Hematopoietic multipotent progenitor cell treated with erythropoietin and hydrocortisone succinate and interleukin-3 and kit ligand, for 6 days (in vitro differentiated cells): ENCODE measurements at regions not wholly inside any gene's neighbourhood (a gene's known extent, or its start where the extent isn't known, plus 50 kb on each side); places are given as distances from the start of the nearest gene placed in this dataset.
A peak's percentile ranks its signal among the peaks of the same experiment; 100 is the strongest.

Experiments used
- DNase-seq: peaks from one replicate; pipeline ENCODE4 v3.0.0-alpha.2; 2015

DNA sequence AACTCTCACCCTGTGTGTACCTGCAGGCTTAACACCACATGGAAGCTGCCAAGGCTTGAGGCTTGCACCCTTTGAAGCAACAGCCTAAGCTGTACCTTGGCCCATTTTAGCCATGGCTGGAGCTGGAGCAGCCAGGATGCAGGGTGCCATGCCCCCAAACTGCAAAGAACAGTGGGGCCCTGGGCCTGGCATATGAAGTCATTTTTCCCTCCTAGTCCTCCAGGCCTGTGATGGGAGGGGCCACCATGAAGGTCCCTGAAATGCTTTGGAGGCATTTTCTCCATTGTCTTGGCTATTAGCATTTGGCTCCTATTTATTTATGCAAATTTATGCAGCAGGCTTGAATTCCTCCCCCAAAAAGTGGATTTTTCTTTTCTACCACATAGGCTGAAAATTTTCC lies 238.4 kb downstream of the CDCA7 start:
- no peak for DNase-seq

GRCh38 chr2:173596244-173596643 lies 241.6 kb downstream of the CDCA7 start:
- DNase-seq = no peak

GRCh38 chr2:173598525-173598924 lies 243.9 kb downstream of the CDCA7 start:
- no peak for DNase-seq

DNA sequence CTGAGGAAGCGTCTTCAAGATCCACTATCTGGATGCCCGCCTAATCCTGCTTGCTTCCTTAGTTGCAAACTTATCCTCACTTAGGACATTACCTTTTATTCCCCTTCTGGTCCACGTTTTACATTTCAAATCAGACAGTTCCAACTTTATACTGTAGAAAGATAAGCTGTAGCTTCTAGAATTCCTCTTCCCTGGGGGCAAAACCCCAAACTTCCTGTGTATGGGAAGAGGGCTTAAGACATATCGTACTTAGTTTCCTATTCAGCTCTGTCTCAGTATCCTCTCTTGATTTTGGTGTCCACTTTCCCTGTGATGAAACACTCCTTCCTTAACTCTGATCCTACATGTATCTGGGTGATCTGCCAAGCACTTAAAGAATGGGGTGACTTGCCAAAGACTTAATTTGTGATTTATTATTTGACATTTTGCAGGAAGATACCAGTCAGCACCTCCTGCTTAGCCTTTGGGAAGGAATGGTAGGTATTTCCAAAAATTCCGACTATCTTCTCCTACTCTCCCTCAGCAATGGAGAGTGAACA lies 245.2 kb downstream of the CDCA7 start:
- no peak for DNase-seq

DNA sequence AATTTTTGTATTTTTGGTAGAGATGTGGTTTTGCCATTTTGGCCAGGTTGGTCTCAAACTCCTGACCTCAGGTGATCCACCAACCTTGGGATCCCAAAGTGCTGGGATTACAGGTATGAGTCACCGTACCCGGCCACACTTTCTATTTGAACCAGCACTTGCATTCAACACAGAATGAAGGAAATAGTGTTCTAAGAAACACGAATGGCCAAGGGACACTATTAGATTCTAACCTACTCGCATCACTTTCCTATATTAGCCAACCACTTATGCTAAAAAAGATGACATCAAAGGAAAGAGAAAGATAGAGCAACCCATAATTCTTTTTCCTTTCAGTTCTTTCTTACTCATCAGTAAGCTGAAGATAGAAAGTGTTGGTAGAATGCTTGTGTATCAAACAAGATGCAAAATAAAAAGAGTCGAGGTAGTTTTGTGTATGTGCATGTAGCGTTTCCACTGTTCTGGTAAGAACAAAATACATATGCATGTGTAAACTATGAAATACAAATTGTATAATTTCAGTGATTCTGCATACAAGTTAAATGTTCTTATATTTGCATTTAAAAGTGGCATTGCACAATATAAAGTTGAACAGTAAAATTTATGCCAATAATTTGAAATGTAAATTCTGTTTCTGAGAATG lies 247.6 kb downstream of the CDCA7 start:
- no peak for DNase-seq

DNA sequence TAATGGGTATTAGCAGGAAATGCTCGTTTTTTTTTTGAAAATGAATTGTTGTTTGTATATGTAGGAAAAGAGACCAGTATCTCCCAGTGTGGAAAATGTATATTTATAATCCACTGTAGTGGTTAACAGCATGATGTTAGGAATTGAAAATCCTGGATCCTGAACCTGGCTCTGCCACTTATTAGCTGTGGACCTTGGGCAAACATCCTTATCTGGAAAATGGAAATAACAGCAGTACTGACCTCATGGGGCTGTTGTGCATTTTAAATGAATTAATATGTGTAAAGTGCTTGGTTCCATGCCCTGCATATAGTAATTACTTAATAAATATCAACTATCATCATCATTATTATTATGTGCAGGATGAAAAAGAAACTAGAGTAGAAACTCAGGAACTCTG lies 251.3 kb downstream of the CDCA7 start:
- no peak for DNase-seq

GRCh38 chr2:173606619-173607248 lies 252.1 kb downstream of the CDCA7 start:
- no peak for DNase-seq

GRCh38 chr2:173607606-173608311 lies 253.1 kb downstream of the CDCA7 start:
- DNase-seq = peak; percentile 2

DNA sequence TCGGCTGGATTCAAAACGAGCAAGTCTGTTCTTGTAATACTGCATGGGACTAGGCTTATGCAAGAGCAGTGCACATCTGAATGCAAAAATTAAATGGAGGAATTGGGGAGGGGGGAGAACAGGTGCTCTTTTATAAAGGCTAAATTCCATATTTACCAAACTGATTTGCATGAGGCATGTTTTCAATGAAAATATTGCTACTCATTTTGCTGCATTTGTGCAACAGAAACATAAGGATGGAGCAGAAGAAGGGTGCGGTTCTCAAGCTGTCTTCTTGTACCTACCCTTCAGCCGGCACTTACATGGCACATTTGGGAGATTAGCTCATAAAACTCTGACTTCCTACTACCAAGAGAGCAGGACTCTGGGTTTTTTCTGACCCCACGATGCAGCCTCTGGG lies 256.4 kb downstream of the CDCA7 start:
- DNase-seq = no peak

DNA sequence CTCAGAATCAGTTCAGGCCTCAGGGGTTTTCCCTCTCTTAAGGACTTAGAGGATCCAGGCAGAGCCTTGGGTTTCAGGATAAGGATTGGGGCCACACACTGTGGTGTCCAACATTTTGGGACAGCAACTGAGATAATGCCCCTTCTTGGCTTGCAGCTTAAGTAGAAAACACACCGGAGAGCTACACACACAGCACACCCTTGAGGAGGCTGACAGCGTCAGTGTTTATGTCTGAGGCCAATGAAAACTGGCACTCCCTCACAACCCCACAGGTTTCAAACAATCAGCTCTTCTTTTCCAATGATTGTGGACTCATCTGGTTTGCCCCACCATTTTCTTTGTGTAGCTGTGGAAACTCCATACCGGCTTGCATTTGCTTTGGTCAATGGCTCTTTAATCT lies 257.7 kb downstream of the CDCA7 start:
- no peak for DNase-seq

DNA sequence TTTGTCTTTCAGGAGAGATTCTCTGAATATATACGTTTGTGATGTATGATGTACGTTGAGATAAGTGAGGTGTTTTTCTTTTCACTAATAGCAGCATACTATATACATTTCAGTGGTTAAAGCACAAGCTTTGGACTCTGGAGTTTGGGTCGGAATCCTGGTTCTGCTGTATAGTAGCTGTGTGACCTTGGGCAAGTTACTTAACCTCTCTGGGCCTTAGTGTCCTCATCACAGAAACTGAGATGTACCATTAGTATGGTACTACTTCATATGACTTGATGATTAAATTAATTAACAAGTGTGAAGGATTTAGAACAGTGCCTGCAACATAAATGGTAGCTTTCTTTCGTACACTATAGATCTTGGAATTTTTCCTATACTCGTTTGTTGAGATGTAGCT lies 258.7 kb downstream of the CDCA7 start:
- DNase-seq = no peak

- DNase-seq = no peak
These were observed 259.7 kb downstream of the CDCA7 start for GRCh38 chr2:173614265-173614930.

DNA sequence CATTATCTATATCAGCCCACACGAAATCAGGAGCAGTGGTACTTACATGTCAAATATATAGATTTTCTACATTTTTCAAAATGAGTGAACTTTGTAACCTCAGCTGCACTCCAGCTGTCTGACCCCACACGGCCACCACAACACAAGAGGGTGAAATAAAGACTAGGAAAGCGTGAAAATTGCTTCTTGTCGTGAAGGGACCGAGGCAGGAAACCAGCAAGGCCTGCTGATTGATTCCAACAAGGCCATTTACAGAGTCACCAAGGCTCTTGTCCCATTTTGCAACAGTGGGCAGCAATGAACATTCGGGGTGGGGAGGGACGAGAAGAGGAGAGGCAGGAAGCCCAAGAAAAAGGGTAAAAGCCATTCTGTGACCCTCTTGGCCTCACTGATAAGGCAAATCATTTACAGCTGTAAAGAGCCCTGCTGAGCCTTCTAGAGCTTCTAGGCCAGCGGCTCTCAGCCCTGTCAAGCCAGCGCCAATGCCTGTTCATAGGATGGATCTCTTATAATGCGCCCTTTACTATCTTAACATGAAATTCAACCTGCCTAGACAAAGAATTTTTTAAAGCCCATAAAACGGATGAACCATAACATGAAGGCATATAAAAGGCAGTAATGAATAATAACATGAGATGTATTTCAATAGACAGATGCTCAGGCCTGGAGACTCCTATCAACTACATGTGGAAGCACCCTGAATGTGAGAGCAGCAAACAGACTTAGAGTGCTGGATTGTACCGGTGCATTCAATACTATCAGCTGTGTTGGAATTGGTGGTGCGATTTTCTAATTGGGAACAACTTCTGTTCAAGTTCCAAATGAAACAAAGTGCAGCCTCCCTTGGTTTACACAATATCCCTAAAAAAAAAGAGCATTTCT lies 269.0 kb downstream of the CDCA7 start:
- DNase-seq = no peak

GRCh38 chr2:173625315-173625714 lies 270.6 kb downstream of the CDCA7 start:
- no peak for DNase-seq

DNA sequence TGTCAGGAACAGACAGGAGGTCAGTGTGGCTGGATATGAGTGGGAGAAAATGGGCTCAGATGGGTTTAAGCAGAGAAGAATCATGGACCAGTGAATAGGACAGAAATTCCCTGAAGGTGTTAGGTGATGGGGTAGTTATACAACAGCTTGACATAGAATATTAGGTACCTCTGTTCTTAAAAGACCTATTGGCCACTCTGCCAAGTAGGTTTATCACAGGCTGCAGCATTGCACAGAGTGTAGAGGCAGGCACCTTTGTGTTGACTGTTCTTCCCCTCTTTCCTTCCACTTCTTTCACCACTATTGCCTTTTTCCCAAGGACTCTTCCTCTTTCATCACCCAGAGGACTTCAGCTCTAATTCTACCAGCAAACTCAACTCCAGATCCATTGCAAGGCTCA lies 274.4 kb downstream of the CDCA7 start:
- no peak for DNase-seq

DNA sequence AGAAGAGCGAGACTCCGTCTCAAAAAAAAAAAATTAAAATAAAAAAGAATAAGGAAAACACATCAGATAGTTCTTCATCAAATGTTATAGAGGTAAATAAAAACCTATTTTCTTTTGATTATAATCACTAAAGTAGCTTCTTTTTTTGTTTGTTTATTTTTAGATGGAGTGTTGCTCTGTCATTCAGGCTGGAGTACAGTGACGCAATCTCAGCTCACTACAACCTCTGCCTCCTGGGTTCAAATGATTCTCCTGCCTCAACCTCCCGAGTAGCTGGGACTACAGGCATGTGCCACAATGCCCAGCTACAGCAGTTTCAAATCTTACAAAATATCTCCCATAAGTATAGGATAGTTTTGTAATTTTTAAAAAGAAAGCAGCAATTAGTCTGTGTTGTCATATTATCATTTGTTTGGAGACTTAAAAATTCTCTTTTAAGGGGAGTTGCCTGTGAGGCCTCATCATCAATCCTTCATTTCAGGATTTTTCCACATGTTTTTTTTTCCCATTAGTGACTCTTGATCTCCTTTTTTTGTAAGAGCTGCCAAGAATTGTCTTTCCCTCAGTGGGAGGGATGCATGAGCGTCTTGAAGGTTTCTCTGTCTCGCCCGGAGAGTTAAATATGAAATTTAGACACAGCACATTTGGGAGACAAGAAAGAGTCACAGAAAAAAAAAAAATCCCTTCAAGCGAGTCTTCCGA lies 275.9 kb downstream of the CDCA7 start:
- DNase-seq = no peak

DNA sequence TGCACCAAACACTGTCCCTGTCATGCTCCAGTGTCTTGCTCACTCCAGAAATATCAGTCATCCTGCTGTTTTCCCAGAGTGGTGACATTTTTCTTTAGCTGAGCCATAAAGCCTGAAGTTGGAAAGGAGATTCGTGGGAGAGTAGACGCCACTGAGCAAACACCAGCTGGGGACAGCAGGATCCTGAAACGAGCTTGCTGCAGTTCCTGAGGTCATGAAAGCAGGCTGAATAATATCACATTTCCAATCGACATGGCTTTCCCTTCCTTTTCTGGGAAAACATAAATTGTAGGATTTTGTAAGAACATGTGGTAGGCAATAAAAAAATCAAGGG lies 276.4 kb downstream of the CDCA7 start:
- no peak for DNase-seq

- DNase-seq = no peak
These were observed 289.5 kb downstream of the CDCA7 start for GRCh38 chr2:173644146-173644545.

- no peak for DNase-seq
These were observed 293.1 kb downstream of the CDCA7 start for GRCh38 chr2:173647681-173648311.

GRCh38 chr2:173648816-173649215 lies 294.1 kb downstream of the CDCA7 start:
- DNase-seq = no peak

DNA sequence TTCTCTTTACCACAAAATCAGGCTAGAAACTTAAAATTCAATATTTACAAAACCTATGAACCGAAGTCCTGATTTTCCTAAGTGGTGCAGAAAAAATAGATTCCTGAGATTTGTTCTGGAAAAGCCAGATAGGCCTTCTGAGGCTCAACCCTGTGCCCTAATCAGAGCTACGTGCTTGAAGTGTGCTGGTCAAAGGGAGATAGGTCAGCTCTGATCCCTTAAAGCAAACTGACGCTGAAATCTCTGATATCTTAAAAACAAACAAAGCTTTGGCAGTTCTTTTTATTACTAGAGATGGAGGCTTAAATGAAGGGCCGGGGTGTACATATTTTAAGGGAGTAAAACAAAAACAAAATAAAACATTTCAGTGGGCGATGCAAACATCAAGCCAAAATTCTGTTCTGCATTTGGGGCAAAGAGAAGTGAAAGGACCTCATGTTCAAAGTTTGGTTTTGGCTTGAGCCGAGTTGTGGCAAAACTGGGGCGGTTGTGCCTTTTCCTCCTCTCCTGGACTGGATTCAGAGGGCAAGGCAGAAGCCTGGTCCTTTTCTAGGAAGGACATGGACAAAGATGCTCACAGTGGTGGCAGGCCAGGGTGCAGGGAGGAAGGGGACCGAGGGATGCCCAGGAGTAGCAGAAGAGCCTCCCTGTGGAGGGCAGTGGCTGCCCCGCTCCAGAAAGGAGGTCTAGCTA lies 295.0 kb downstream of the CDCA7 start:
- DNase-seq = no peak
